Colon (tissue), 2 donors: ENCODE measurements at regions not wholly inside any gene's neighbourhood (a gene's known extent, or its start where the extent isn't known, plus 50 kb on each side); places are given as distances from the start of the nearest gene placed in this dataset.

ENCODE experiments used
- FAIRE-seq: peaks from 2 replicates; lab custom pipeline; 2012; peaks lifted over from hg19 to GRCh38; lab: Jason Lieb, UNC
- donor health status: control.
- donor health status: control.

DNA sequence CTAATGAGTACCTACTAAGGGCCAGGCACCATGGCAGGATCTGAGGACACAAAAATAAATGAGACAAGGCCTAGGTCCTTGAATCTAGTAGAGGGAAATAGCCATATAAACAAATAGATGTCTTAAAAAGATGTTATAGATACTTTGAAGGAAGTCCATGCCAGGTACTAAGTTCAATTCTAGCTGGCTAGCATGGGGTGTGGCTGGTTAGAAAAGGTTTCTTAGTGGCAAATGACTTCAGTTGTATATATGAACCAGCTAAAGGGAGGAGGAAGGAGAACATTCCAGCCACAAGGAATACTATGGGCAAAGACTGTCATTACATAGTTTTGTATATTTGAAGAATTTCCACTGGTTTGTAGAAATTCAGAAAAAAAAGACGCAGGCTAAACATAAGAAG, 133.6 kb upstream of the BMP4 start:
- no peak for FAIRE-seq

DNA sequence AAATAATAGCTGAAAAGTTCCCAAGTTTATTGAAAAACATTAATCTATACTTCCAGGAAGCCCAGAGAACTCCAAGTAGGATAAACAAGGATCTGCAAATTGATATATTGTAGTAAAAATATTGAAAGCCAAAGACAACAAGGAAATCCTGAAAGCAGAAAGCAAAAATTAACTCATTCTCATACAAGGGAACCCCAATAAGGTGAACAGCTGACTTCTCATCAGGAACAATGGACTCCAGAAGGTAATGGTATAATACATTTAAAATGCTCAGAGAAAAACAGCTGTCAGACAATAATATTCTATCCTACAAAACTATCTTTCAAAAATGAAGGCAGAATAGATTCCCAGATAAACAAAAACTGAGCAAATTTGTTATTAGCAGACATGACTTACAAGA, 138.1 kb upstream of the BMP4 start:
- no peak for FAIRE-seq

DNA sequence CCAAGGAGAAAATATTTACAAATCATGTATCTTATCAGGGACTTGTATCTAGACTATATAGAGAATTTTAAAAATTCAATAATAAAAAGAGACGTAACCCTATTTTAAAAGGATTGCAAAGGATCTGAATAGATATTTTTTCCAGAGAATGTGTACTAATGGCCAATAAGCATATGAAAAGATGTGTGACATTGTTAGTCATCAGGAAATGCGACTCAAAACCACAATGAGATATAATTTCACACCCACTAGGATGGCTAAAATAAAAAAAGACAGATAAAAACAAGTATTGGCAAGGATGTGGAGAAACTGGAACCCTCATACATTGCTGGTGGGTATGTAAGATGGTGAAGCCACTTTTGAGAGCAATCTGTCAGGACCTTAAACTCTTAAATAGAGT, 141.9 kb upstream of the BMP4 start:
- FAIRE-seq: no peak

DNA sequence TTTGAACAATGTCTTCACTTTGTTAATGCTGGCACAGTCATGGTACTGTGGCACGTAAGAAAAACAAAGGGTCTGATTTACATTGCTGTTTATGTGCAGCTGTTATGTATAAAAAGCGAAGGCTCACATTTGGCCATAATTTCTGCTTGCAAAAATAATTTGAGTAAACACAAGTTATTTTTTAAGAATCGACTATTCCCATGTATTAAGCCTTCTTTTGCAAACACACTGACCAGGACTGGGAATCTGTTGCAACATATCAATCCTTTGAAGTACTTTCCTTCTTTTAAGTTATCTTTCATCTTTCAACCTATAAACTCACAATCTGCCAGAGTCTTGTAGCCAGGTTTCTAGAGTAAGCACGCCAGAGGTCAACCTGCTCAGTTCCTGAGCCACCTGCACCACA, 145.4 kb upstream of the BMP4 start:
- no peak for FAIRE-seq

DNA sequence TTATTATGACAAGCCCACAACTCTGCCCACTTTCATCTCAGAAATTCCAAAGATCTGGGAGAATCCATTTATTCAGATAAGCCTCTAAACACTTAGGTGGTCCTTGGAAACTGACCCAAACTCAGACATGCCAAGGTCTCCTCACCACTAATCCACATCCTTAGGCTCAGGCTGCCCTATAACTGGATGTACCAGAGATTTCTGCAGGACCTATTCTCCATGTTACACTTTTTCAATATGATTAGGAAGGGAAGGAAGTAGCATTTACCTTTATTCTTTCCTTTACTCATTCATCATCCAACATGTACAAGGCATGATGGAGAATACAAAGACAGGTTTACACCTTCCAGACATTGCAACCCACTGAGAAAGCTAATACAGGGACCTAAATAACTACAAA, 145.9 kb upstream of the BMP4 start:
- FAIRE-seq: no peak

DNA sequence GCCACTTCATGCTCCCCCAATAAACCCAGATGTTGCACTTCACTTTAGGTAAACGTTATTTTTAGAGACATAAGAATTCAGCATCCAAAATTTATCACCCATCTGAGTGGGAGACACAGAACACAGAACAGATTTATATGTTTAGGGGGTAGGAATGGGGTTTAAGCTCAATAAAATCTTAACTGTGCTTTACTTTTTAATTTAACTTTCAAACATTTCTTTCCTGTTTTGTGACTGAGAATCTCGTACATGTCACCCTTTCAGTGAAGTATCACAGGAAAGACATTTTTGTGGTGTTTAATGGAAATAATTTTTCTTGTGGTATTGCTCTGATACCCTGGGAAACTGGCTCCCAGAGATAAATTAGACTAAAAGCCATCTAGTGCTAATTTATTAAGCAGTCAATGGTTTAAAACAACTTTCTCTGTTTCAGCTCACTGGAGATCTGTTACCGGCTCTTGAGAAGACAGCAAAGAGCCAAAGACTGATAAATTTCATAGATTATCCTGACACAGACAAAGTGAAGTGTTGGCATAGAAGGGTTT, 148.0 kb upstream of the BMP4 start:
- FAIRE-seq: no peak

DNA sequence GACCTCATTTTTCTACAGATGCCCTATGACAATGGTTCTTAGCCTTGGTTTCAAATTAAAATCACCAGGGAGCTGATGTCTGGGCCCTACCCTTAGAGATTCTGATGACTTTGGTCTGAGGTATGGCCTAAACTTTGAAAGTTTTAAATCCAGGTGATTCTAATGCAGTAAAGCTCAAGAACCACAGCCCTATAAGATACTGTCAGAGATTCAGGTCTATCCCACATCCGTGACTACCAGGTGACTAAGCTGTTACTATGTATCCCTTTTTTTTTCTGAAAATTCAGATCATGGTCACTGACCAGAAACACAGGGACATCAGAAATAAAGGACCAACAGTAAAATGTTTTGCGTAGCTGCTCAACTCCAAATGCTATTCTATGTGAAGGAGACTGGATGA, 148.8 kb upstream of the BMP4 start:
- FAIRE-seq: no peak

DNA sequence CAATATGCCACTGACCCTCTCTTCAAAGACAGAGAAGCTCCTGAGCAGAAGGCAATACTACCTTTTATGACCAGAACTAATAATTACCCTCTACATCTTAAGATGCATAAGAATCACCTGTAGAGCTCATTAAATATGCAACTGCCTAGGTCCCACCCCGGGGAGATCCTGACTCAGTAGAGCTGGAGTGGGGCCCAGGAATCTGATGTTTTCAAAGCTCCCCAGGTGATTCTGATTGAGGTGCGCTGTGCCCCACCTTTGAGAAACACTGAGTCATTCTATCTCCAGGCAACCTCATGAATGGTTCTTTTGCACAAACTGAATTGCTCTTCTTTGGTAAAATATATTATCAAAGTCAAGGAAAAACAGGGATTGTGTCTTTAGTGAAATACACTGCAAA, 149.3 kb upstream of the BMP4 start:
- no peak for FAIRE-seq

DNA sequence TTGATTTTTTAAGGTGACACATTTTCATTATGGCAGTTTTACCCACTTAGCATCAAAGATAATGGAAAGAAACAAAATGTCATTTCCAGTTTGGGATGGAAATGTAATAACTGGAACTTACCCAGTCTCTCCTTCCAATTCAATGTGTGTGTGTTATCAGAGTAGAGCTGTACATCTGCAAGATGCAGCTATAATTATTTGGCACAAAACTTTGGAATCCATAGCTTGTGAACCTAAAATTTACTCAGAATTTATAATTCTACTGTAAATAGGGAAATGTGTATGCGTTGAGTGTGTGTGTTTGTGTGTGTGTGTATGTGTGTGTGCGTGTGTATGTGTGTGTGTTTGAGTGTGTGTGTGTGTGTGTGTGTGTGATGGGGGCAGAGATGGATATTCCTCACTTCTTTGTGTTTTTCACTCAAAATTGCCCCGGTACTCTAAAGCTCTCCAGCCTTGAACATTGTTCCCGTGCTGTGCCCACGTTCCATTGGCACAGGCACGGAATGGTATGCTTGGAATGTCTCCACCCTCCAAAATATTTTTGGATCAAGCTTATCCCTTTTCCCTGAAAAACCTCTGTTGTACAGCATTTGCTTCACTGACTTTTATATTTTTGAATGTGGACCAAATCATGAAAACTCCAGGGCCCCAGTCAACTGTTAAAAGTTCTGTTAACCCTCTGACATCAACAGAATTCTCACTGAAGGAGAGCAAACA, 150.2 kb upstream of the BMP4 start:
- no peak for FAIRE-seq

DNA sequence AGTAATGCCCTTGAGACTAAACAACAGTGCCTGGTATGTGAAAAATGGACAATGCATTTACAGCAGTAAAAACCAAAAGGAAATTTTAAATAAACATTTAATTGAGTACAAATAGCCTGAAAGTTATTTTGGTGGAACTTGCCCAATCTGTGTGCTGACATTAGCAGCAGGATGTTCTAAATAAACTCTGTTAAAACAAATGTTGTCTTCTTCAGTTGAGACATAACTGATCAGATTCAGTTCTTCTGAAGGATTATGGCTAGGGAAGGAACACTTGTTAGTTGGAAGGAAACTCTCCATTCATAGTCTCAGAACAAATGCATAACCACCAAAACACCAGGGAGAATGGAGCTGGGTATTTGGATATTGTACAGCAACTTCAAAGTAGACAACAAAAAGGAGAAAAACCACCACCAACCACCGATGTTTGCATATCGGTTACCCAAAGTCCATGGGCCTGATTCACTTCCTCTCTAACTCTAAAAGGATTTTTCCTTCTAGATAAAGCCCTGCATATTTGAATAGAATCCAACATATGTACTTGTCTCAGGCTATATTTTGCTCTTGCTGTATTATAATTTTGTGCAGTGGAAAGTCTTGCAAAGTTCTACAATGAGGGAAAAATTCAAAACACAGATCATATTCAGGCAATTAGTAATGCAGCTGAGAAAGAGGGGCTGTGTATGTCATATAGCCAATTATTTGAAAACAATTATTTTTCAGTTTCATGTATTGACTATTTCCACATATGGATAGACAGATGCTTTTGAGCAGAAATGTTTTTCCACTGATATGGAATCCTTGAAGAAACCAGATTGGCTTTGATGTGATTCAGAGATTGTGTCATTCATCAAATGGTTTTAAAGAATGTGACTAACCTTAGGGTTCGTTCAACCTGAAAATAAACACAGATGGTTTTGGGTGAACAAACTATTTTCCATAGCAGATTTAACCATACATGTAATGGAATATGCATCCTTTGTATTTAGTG, 152.2 kb upstream of the BMP4 start:
- FAIRE-seq: no peak

DNA sequence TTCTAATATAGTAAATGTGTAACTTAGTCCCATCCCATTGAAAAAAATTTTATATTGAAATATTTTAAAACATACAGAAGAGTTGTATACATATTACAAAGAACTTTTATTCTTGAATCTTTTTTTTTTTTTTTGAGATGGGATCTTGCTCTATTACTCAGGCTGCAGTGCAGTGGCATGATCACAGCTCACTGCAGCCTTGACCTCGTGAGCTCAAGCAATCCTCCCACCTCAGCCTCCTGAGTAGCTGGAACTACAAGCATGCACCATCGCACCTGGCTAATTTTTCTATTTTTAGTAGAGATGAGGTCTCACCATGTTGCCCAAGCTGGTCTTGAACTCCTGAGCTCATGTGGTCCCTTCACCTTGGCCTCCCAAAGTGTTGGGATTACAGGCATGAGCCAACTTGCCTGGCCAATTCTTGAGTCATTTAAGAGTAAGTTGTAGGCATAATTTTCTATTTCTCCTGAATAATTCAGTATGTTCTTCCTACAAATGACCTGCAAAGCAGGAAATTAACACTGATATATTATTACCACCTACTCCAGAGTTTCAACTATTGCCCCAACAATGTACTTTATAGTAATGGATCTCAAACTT, 153.0 kb upstream of the BMP4 start:
- FAIRE-seq: no peak

DNA sequence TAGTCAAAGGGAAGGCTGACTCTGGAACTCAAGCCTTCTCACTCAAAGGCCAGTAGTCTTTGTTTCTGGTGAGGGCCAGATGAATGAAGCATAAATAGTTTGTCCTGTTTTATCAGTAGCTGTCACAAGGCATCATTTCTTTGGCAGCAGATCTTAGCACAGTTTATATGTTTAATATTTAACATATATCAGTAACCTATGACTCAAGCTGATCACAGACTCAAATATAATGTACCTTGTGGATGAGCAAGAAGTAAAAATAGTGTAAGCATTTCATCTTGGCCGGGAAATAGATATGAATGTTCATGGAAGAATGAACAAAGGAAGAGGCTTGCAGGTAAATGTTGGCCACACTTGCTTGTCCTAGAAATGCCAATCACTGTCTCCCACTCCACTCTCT, 158.3 kb upstream of the BMP4 start:
- no peak for FAIRE-seq

DNA sequence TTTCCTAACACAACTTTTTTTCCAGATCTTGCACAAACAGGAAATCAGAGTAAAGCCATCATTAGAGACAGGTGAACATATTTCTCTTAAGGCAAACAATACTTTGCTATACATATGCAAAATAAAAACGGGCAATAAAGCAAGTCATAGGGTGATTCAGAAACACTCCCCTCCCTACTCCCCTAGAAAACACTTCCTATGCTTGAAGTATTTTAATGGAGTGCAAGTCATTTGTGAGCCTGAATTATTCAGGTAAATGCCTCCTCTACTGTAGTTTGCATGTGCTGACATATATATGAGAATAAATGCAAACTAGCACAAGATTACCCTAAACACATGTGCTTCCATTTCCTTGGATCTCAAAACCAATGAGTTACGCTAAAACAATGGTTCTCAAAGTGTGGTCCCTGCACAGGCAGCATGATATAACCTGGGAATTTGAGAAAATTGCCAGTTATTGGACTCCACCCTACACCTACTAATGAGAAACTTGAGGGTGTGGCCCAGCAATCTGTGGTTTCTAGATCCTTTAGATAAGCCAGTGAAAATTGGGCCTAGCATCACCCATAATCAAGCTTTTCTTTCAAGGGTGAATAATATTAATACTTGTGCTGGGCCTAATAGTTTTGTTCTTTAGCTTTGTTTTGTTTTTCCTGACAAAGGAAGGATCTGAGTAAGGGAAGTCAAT, 159.7 kb upstream of the BMP4 start:
- no peak for FAIRE-seq

DNA sequence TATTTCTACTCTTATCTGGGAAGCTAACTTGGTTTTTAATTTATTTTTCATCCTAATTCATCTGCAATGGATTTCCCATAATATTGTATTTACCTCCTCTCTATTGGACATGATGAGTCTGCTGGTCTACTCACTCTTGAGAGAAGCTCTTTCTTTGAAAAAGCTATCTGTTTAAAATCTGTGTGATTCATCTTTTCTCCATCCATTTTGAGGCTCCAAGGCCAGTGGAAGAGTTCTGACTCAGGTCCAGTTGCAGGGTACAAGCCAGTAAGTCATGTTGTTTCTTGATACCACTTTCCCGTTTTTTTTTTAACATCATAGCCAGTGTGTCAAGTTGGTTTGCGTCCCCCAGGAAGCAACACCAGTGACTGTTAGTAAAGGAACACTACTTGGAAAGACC, 160.3 kb upstream of the BMP4 start:
- FAIRE-seq: no peak

DNA sequence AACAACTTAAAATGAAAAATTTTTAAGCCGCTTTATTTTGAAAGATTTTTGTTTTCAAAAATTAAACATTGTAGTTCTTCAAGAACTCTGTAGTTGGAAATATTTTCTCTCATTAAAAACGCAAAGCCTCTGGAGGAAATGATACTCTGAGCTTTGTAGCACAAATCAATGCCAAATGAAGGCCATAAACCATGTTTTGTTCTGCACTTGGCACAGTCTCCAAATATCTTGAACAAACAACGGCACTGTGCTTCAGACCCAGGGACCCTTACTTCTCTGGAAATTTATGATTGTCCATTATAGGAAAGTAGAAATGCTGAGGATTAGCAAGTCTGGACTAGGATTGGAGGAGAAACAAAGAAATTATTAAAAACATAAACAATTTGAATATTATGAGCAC, 160.8 kb upstream of the BMP4 start:
- no peak for FAIRE-seq

DNA sequence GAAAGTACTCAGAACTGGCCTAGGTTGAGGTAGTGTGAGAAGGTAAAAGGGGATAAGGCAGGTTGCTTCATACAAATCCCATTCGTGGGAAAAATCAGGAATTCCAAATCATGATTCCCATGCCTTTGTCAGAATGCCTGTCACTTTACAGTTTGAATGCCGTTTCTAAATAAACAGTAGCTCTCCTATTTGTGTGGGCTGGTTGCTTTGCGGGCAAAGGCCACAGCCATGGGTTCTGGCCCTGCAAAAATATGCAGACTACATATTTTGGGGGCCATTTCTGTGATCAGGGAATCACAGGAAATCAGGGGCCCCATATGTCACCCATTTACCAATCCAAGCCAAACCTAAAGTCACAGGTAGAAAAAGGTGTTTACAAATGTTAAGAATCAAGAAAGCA, 161.3 kb upstream of the BMP4 start:
- FAIRE-seq: no peak

DNA sequence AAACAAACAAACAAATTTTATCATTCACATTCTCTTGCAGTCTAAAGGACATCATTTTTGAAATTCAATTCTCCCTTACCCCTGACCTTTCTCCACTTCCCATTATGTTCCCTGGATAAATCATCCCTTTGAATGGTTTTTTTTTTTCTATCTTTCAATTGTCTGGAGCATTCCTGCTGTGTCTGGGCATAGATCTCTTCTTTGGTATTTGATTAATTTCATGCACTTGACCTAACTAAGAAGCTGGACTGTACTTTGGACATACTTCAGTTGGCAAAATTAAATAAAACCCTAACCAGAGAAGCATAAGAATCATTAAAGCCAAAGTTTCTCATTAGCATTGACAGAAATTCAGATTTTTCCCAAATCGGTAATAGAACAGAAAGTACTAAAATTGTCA, 163.6 kb upstream of the BMP4 start:
- FAIRE-seq: no peak

DNA sequence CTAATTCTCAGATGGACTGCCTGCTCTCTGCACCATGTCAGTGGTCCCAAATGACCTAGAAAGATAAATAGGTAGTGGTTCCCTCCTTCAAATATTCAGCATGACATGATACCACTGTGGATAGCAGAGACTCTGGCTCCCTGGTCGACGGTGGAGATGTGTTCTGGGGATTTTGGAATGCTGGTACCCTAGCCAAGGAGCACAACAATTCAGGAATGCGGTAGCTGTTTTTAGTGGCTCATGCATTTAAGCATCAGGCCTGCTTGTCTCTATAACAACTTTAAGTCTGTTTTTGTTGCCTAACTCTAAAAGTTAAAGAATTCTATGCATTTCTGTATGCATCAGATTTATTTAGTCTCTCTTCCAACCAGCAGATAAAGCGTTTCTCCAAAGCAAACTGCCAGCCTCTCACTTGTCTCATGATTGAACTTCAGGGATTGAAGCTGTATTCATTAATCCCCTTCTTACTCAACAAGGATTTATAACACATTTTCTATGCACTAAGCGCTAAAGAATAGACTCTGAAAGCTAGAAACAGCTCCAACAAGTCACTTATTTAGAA, 164.9 kb upstream of the BMP4 start:
- FAIRE-seq: no peak

DNA sequence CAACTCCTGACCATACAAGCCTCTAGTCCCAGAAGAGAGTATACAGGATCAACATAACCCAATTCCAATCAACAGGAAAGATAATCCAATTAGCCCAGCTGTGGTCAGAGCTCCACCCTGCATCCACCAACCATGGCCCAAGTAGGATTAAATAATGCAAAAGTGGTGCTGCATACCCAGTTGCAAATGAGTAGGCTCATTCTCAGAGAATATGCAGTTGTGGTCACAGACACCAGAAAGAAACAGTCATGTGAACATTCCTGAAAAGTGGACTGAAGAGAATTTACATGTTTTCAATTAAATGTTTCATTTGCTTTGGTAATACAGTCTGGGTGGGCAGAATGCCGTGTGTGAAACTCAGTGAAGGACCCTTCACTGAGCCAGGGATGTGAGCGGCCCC, 167.2 kb upstream of the BMP4 start:
- FAIRE-seq: no peak

DNA sequence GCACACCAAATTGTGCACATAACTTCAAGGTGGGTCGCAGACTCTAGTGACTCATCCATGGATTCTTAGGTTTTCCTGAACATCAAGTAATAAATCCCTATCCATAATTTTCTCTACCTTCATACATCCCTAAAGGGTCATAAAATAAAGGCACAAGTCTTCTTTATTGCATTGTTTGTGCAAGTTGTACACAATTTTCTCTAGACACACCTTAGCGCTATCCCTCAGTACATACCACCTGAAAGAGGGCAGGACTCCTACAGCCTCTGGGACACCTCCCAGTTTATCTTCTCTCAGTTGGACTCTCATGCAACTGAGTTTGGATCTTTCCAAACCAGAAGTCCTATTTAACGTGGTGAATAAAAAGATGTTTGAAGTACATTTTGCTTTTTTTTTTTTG, 168.5 kb upstream of the BMP4 start:
- FAIRE-seq: no peak

DNA sequence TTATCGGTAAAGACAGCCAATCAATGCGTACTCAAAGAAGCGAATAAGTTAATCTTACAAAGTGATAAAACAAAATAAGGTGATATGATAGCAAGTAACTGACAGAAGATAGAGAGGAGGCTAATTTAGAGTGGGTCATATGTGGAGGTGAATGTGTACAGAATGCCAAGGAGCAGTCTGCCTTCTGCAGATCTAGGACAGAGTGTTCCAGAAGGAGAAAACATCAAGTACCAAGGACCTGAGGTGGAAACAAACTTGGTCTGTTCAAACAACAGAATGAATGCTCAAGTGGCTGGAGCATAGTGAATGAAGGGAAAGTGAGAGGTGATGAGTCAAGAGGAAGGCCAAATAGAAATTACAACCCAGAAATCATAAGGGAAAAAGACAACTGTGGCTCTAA, 170.3 kb upstream of the BMP4 start:
- FAIRE-seq: no peak

DNA sequence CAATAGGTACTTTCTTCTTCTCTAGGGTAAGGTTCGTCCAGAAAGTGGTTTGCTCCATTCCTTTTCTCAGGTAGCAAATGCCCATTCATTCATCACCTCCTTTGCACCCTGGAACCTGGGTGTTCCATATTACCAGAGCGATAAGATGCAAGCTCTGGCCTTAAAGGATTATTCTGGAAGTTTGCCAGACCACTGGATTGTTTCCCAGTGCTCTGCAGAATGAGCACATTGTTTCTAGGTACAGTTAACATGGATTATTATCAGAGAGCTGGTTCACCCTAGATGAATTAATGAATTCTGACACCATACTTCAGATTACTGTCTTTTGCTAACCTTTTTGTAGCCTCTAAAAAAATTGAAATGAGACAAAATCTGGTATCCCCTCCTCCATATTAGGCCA, 170.9 kb upstream of the BMP4 start:
- no peak for FAIRE-seq
